ENCODE measurements at regions not wholly inside any gene's neighbourhood (a gene's known extent, or its start where the extent isn't known, plus 50 kb on each side); places are given as distances from the start of the nearest gene placed in this dataset.

GRCh38 chr16:65793781-65794180 lies 572.7 kb upstream of the CDH5 start:
- Histone ChIP-seq H2BK120ac (replicated peaks; ENCODE audit: low read depth, low read length) (no peak overlapping the region), H2BK15ac (ENCODE audit: low read length) (no peak overlapping the region), H2AK5ac (ENCODE audit: low read depth, low read length) (no peak overlapping the region), H3K36me3 (ENCODE audit: control insufficient read depth in 2 of 4, insufficient read depth in 4 of 4, low read length in 3 of 4) (no peaks in the 10 kb centered on the region), H2BK20ac (ENCODE audit: low read length) (no peak overlapping the region), H4K5ac (ENCODE audit: insufficient read length, low read depth, low read length) (no peak overlapping the region), H3K23ac (ENCODE audit: insufficient read length) (no peak overlapping the region), H3K9ac (replicated peaks in 1 of 4; ENCODE audit: extremely low read depth in 1 of 4, low read depth in 3 of 4, low read length in 3 of 4) (no peak overlapping the region), H4K8ac (ENCODE audit: extremely low read depth, insufficient read depth, low read length) (no peak overlapping the region), H3K4me1 (replicated peaks in 1 of 4; ENCODE audit: control insufficient read depth in 3 of 4, insufficient read depth in 4 of 4, low read length in 3 of 4) (no peaks in the 10 kb centered on the region), H3K27ac (ENCODE audit: low read depth, low read length) (no peak overlapping the region), H3K4me3 (ENCODE audit: extremely low read depth in 1 of 4, insufficient read depth in 2 of 4, low read depth in 3 of 4, low read length in 4 of 4) (no peak overlapping the region), H3K23me2 (ENCODE audit: low read depth, low read length) (no peaks in the 10 kb centered on the region), H3K79me2 (ENCODE audit: control insufficient read depth in 1 of 2, insufficient read depth in 2 of 2, low read length in 2 of 2) (no peaks in the 10 kb centered on the region), H3K27me3 (replicated peaks in 1 of 4; ENCODE audit: control insufficient read depth in 3 of 4, extremely low read depth in 1 of 4, insufficient read depth in 3 of 4, low read length in 3 of 4) (no peaks in the 10 kb centered on the region), H3K18ac (ENCODE audit: extremely low read depth, low read length) (no peak overlapping the region), H2BK12ac (ENCODE audit: low read depth, low read length) (no peak overlapping the region), H3K79me1 (ENCODE audit: low read depth, low read length) (no peaks in the 10 kb centered on the region), H3K4me2 (ENCODE audit: insufficient read depth in 1 of 2, low read depth in 2 of 2, low read length in 2 of 2) (no peak overlapping the region), H4K91ac (replicated peaks; ENCODE audit: insufficient read length, low read length) (no peak overlapping the region), H3K56ac (replicated peaks; ENCODE audit: insufficient read length, low read depth, low read length) (no peak overlapping the region), H3K9me3 (ENCODE audit: insufficient read depth in 2 of 2, low read depth in 1 of 2, low read length in 1 of 2) (no peaks in the 10 kb centered on the region), H2AFZ (ENCODE audit: low read length) (no peak overlapping the region), H3K4ac (replicated peaks; ENCODE audit: insufficient read length, low read depth, low read length) (no peak overlapping the region), H4K20me1 (replicated peaks in 1 of 2; ENCODE audit: control insufficient read depth in 1 of 2, insufficient read depth in 2 of 2, low read length in 2 of 2) (no peaks in the 10 kb centered on the region), H2BK5ac (ENCODE audit: low read depth, low read length) (no peak overlapping the region), H3K14ac (ENCODE audit: insufficient read length) (no peak overlapping the region)
- WGBS, 2 experiments (ENCODE audit: extremely low coverage in 1 of 2, insufficient coverage in 1 of 2, insufficient read length in 1 of 2, insufficient replicate concordance in 2 of 2, low coverage in 1 of 2, low lambda C conversion rate in 2 of 2, missing lambda C conversion rate in 1 of 2): 94% methylated on average over 3 of the region's 3 CpGs; no CpG with 5 or more reads in 1 of the 2 experiments
- CTCF ChIA-PET (ENCODE audit: partially characterized antibody): interaction anchor here (0.8 to 1.0 kb wide), 2 partner anchors 299 to 521 kb away, joined by 3 to 4 read pairs; no protein-coding TSS in a partner anchor
- POLR2A ChIA-PET (ENCODE audit: partially characterized antibody): no interaction called here
- DNase-seq (ENCODE audit: low read depth in 1 of 2, low spot score in 2 of 2): no peak
- FAIRE-seq: no peak
- no peak for TF ChIP-seq HDAC2 (IDR thresholded peaks at IDR 0.05; ENCODE audit: borderline replicate concordance in 1 of 2, low read depth in 2 of 2, low read length in 2 of 2)
- no peak for TF ChIP-seq GTF2F1 (IDR thresholded peaks at IDR 0.05; ENCODE audit: borderline replicate concordance, low read depth, low read length)
- TF ChIP-seq, protein P1, sequence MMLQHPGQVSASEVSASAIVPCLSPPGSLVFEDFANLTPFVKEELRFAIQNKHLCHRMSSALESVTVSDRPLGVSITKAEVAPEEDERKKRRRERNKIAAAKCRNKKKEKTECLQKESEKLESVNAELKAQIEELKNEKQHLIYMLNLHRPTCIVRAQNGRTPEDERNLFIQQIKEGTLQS (IDR thresholded peaks at IDR 0.05; ENCODE audit: insufficient read depth, low read depth, low read length): no peak
- no peak for TF ChIP-seq NANOG (IDR thresholded peaks at IDR 0.05; ENCODE audit: insufficient read depth, low read depth, low read length, poor library complexity, severe bottlenecking)
- no peak for TF ChIP-seq BRCA1 (IDR thresholded peaks at IDR 0.05; ENCODE audit: low read depth, low read length)
- TF ChIP-seq ASH2L (IDR thresholded peaks at IDR 0.05; ENCODE audit: low read length): no peak
- no peak for TF ChIP-seq CEBPB (IDR thresholded peaks at IDR 0.05; ENCODE audit: low read depth, low read length)
- TF ChIP-seq CREB1 (IDR thresholded peaks at IDR 0.05): no peak
- TF ChIP-seq, protein P2, sequence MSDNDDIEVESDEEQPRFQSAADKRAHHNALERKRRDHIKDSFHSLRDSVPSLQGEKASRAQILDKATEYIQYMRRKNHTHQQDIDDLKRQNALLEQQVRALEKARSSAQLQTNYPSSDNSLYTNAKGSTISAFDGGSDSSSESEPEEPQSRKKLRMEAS (IDR thresholded peaks at IDR 0.05): no peak
- no peak for TF ChIP-seq E2F6 (IDR thresholded peaks at IDR 0.05)
- TF ChIP-seq SP2 (IDR thresholded peaks at IDR 0.05; ENCODE audit: low read length): no peak
- no peak for TF ChIP-seq SAP30 (IDR thresholded peaks at IDR 0.05; ENCODE audit: insufficient read depth, insufficient replicate concordance, low read length)
- TF ChIP-seq SP1 (IDR thresholded peaks at IDR 0.05; ENCODE audit: low read depth, low read length): no peak

All from H1 (cell line).